HepG2 (cell line): ENCODE measurements at regions not wholly inside any gene's neighbourhood (a gene's known extent, or its start where the extent isn't known, plus 50 kb on each side); places are given as distances from the start of the nearest gene placed in this dataset.

ENCODE experiments used
- ATAC-seq: fragments of 200-7000 bp; cut with Tn5 transposase; 3 replicates; pipeline ENCODE4 v1.9.1; 2020; ENCODE audit warnings: mild to moderate bottlenecking, moderate library complexity
- BruUV-seq: library from RNA; stranded (reverse); fragments of 400-500 nt; replicated peaks from 2 replicates; lab custom pipeline; 2021; lab: Mats Ljungman, UMichigan
- CTCF ChIA-PET: fragments of 300-600 bp; formaldehyde crosslinking; extraction: SDS; loops from one replicate; lab custom pipeline; 2021; ENCODE audit warnings: low total read pairs, inconsistent platforms, low intra/inter-chr PET ratio; lab: Yijun Ruan, JAX
- POLR2A ChIA-PET: fragments of 350-600 bp; sonication (Branson Sonifier 250); formaldehyde crosslinking; loops from one replicate; lab custom pipeline; 2020; ENCODE audit warnings: antibody characterized with exemption, inconsistent platforms; lab: Yijun Ruan, JAX
- DNase-seq: peaks from one replicate; pipeline ENCODE4 v3.0.0-alpha.2; 2015; ENCODE audit warnings: low spot score
- FAIRE-seq: peaks from 3 replicates; lab custom pipeline; 2011; peaks lifted over from hg19 to GRCh38; lab: Jason Lieb, UNC
- H2AFZ ChIP-seq: one replicate; pipeline ENCODE4 v1.6.1; 2011; ENCODE audit warnings: low read length, inconsistent platforms
- H3K27ac ChIP-seq: fragments of 300-600 bp; 3 replicates; pipeline ENCODE4 v1.8.0; 2011; ENCODE audit warnings: mixed run types, mild to moderate bottlenecking, mixed read lengths, low read length, inconsistent platforms; ENCODE audit not compliant: insufficient read depth; ENCODE audit errors: extremely low read length
- H3K27me3 ChIP-seq, 2 experiments: fragments of 200-600 bp in 1 of 2; 2 replicates in 1 of 2; 3 replicates in 1 of 2; pipeline versions ENCODE4 v1.6.0 to v1.8.0; 2011; ENCODE audit warnings: low read length in 2 of 2, mild to moderate bottlenecking in 2 of 2, moderate library complexity in 2 of 2, inconsistent platforms in 1 of 2; ENCODE audit not compliant: insufficient read depth in 2 of 2, control insufficient read depth in 1 of 2
- H3K36me3 ChIP-seq, 2 experiments: fragments of 200-600 bp in 1 of 2; replicated peaks in 1 of 2; 2 replicates in 1 of 2; 3 replicates in 1 of 2; pipeline versions ENCODE4 v1.5.1 to v1.8.0; 2011; ENCODE audit warnings: low read length in 2 of 2, inconsistent platforms in 1 of 2; ENCODE audit not compliant: insufficient read depth in 2 of 2, control insufficient read depth in 1 of 2
- H3K4me1 ChIP-seq: 2 replicates; pipeline ENCODE4 v1.5.1; 2012; ENCODE audit warnings: low read length, inconsistent platforms; ENCODE audit not compliant: insufficient read depth
- H3K4me2 ChIP-seq: 2 replicates; pipeline ENCODE4 v1.6.0; 2011; ENCODE audit warnings: low read depth, low read length, inconsistent platforms
- H3K4me3 ChIP-seq, 3 experiments: fragments of 200-600 bp in 1 of 3; sonication (generic), shearing (Covaris generic) in 1 of 3; replicated peaks in 1 of 3; 2 replicates each; pipeline ENCODE4 v1.5.1; 2011 to 2016; ENCODE audit warnings: low read length in 3 of 3, inconsistent platforms in 2 of 3, low read depth in 2 of 3, mild to moderate bottlenecking in 2 of 3, control low read depth in 1 of 3, mixed read lengths in 1 of 3; ENCODE audit not compliant: insufficient read depth in 1 of 3
- H3K79me2 ChIP-seq: one replicate; pipeline ENCODE4 v1.6.1; 2011; ENCODE audit warnings: low read length, inconsistent platforms; ENCODE audit not compliant: insufficient read depth
- H3K9ac ChIP-seq: 2 replicates; pipeline ENCODE4 v1.6.0; 2011; ENCODE audit warnings: mild to moderate bottlenecking, low read depth, low read length, inconsistent platforms; ENCODE audit not compliant: insufficient read depth
- H3K9me3 ChIP-seq: 2 replicates; pipeline ENCODE4 v1.5.1; 2012; ENCODE audit warnings: mild to moderate bottlenecking, low read length
- H4K20me1 ChIP-seq: 2 replicates; pipeline ENCODE4 v1.6.0; 2011; ENCODE audit warnings: inconsistent platforms, mild to moderate bottlenecking, low read length, moderate library complexity; ENCODE audit not compliant: insufficient read depth
- FOXP1 ChIP-seq, 2 experiments: fragments of 450-650 bp in 1 of 2; IDR thresholded peaks; 2 replicates each; pipeline ENCODE4 v1.6.1; 2017 to 2018; ENCODE audit warnings: antibody characterized with exemption in 1 of 2
- JDP2 ChIP-seq: sonication (generic); formaldehyde crosslinking; IDR thresholded peaks from 2 replicates; pipeline ENCODE4 v1.8.1; 2022; ENCODE audit warnings: missing genetic modification reagents, borderline replicate concordance
- KDM1A ChIP-seq: IDR thresholded peaks from 2 replicates; pipeline ENCODE4 v1.6.1; 2016; ENCODE audit warnings: missing compliant biosample characterization
- RFX3 ChIP-seq: IDR thresholded peaks from 2 replicates; pipeline ENCODE4 v1.6.1; 2016; ENCODE audit warnings: missing biosample characterization, missing genetic modification reagents
- RORA ChIP-seq: sonication (generic); formaldehyde crosslinking; IDR thresholded peaks from 2 replicates; pipeline ENCODE4 v1.5.0; 2020; ENCODE audit warnings: mild to moderate bottlenecking, missing genetic modification reagents, moderate library complexity
- YEATS4 ChIP-seq: sonication (generic); formaldehyde crosslinking; IDR thresholded peaks from 2 replicates; pipeline ENCODE4 v1.4.0; 2020; ENCODE audit warnings: missing genetic modification reagents, borderline replicate concordance
- ZKSCAN5 ChIP-seq: sonication (generic); formaldehyde crosslinking; IDR thresholded peaks from 2 replicates; pipeline ENCODE4 v1.5.1; 2020; ENCODE audit warnings: mild to moderate bottlenecking, missing genetic modification reagents
- WGBS: methylation state at CpG from one replicate; pipeline ENCODE4 v1.1.6; 2017; ENCODE audit warnings: low lambda C conversion rate; 5-methylcytosine and 5-hydroxymethylcytosine counted together
- in situ Hi-C: cut with HindIII; loops from 2 replicates; pipeline ENCODE4 v1.10.0; 2017; ENCODE audit warnings: low pct_unique_long_range_greater_than_20kb; ENCODE audit not compliant: extremely low pct_ligation_motif_present
- intact Hi-C: fragments of 100-400 bp; cut with micrococcal nuclease; formaldehyde crosslinking; loops from one replicate; pipeline ENCODE4 v1.10.0; 2022; ENCODE audit not compliant: unreplicated experiment
- TF ChIP-seq, protein P1 (sequence below): sonication (generic); formaldehyde crosslinking; conservative IDR thresholded peaks from 2 replicates; pipeline ENCODE4 v1.5.0; 2020; ENCODE audit warnings: missing genetic modification reagents
- TF ChIP-seq, protein P2 (sequence below): sonication (generic); formaldehyde crosslinking; IDR thresholded peaks from 2 replicates; pipeline ENCODE4 v1.4.0; 2020; ENCODE audit warnings: missing genetic modification reagents, mild to moderate bottlenecking, borderline replicate concordance
- TF ChIP-seq, protein P3 (sequence below): sonication (generic); formaldehyde crosslinking; IDR thresholded peaks from 2 replicates; pipeline ENCODE4 v1.5.0; 2020; ENCODE audit warnings: mild to moderate bottlenecking, missing genetic modification reagents, borderline replicate concordance
- TF ChIP-seq, protein P4 (sequence below), 2 experiments: fragments of 450-650 bp in 1 of 2; sonication (generic) in 1 of 2; formaldehyde crosslinking; IDR thresholded peaks; 2 replicates each; pipeline versions ENCODE4 v1.5.0 to v1.8.0; 2020 to 2022; ENCODE audit warnings: mild to moderate bottlenecking in 1 of 2, missing genetic modification reagents in 1 of 2
- TF ChIP-seq, protein P5 (sequence below): IDR thresholded peaks from 2 replicates; pipeline ENCODE4 v1.6.1; 2016; ENCODE audit warnings: low read depth, borderline replicate concordance

DNA sequence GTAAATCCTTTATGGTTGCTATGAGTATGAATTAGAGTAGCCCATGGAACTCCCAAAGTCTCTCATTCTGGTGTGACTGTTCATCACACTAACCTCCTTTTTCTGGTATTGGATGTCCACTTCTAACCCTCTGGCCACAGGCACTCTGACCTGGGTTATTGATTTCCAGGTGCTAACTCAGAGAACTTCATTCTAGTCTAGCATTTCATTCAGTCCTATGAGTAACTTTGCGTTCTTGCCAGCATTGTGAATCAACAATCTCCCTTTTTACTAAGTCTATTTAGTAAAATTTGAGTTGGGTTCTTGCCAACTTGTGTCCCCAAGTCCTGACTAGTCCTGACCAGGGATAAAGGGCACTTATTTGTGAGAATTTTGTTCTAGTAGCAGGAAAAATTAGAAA, 103.5 kb downstream of the SNX18 start:
- H3K79me2 ChIP-seq, result no peaks in the 10 kb centered on the region
- H4K20me1 ChIP-seq, result no peaks in the 10 kb centered on the region
- ChIA-PET POLR2A (no interaction called here), CTCF (no interaction called here)
- BruUV-seq, result no TSS peak
- H3K4me1 ChIP-seq, result no peaks in the 10 kb centered on the region
- H3K36me3 ChIP-seq, result no peaks in the 10 kb centered on the region
- H3K27ac ChIP-seq, result no peak overlapping the region
- in situ Hi-C loops (no loop called here), intact Hi-C loops (loop anchor here (10.0 kb wide), 1 partner anchor 96 kb away; no protein-coding TSS in a partner anchor)
- H3K4me3 ChIP-seq, result no peak overlapping the region
- DNase-seq (no peak), FAIRE-seq (no peak), ATAC-seq (no peak)
- no peak overlapping the region for H2AFZ ChIP-seq
- no peak overlapping the region for H3K4me2 ChIP-seq
- H3K27me3 ChIP-seq, result no peaks in the 10 kb centered on the region; a peak in 1 of 5 replicates
- H3K9me3 ChIP-seq, result no peaks in the 10 kb centered on the region
- WGBS, result 0% methylated on average over 1 of the region's 1 CpG
- no peak overlapping the region for H3K9ac ChIP-seq
- no peak for TF ChIP-seq KDM1A (CRISPR knock-in tag)
- TF ChIP-seq, protein P1, sequence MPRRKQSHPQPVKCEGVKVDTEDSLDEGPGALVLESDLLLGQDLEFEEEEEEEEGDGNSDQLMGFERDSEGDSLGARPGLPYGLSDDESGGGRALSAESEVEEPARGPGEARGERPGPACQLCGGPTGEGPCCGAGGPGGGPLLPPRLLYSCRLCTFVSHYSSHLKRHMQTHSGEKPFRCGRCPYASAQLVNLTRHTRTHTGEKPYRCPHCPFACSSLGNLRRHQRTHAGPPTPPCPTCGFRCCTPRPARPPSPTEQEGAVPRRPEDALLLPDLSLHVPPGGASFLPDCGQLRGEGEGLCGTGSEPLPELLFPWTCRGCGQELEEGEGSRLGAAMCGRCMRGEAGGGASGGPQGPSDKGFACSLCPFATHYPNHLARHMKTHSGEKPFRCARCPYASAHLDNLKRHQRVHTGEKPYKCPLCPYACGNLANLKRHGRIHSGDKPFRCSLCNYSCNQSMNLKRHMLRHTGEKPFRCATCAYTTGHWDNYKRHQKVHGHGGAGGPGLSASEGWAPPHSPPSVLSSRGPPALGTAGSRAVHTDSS (CRISPR knock-in tag), result no peak
- TF ChIP-seq, protein P2, sequence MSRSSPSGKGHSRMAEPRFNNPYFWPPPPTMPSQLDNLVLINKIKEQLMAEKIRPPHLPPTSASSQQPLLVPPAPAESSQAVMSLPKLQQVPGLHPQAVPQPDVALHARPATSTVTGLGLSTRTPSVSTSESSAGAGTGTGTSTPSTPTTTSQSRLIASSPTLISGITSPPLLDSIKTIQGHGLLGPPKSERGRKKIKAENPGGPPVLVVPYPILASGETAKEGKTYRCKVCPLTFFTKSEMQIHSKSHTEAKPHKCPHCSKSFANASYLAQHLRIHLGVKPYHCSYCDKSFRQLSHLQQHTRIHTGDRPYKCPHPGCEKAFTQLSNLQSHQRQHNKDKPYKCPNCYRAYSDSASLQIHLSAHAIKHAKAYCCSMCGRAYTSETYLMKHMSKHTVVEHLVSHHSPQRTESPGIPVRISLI (CRISPR knock-in tag), result no peak
- TF ChIP-seq JDP2, result no peak
- TF ChIP-seq ZKSCAN5, result no peak
- TF ChIP-seq RFX3 (CRISPR knock-in tag), result no peak
- TF ChIP-seq YEATS4 (CRISPR knock-in tag), result no peak
- no peak for TF ChIP-seq RORA (CRISPR knock-in tag)
- TF ChIP-seq, protein P3, sequence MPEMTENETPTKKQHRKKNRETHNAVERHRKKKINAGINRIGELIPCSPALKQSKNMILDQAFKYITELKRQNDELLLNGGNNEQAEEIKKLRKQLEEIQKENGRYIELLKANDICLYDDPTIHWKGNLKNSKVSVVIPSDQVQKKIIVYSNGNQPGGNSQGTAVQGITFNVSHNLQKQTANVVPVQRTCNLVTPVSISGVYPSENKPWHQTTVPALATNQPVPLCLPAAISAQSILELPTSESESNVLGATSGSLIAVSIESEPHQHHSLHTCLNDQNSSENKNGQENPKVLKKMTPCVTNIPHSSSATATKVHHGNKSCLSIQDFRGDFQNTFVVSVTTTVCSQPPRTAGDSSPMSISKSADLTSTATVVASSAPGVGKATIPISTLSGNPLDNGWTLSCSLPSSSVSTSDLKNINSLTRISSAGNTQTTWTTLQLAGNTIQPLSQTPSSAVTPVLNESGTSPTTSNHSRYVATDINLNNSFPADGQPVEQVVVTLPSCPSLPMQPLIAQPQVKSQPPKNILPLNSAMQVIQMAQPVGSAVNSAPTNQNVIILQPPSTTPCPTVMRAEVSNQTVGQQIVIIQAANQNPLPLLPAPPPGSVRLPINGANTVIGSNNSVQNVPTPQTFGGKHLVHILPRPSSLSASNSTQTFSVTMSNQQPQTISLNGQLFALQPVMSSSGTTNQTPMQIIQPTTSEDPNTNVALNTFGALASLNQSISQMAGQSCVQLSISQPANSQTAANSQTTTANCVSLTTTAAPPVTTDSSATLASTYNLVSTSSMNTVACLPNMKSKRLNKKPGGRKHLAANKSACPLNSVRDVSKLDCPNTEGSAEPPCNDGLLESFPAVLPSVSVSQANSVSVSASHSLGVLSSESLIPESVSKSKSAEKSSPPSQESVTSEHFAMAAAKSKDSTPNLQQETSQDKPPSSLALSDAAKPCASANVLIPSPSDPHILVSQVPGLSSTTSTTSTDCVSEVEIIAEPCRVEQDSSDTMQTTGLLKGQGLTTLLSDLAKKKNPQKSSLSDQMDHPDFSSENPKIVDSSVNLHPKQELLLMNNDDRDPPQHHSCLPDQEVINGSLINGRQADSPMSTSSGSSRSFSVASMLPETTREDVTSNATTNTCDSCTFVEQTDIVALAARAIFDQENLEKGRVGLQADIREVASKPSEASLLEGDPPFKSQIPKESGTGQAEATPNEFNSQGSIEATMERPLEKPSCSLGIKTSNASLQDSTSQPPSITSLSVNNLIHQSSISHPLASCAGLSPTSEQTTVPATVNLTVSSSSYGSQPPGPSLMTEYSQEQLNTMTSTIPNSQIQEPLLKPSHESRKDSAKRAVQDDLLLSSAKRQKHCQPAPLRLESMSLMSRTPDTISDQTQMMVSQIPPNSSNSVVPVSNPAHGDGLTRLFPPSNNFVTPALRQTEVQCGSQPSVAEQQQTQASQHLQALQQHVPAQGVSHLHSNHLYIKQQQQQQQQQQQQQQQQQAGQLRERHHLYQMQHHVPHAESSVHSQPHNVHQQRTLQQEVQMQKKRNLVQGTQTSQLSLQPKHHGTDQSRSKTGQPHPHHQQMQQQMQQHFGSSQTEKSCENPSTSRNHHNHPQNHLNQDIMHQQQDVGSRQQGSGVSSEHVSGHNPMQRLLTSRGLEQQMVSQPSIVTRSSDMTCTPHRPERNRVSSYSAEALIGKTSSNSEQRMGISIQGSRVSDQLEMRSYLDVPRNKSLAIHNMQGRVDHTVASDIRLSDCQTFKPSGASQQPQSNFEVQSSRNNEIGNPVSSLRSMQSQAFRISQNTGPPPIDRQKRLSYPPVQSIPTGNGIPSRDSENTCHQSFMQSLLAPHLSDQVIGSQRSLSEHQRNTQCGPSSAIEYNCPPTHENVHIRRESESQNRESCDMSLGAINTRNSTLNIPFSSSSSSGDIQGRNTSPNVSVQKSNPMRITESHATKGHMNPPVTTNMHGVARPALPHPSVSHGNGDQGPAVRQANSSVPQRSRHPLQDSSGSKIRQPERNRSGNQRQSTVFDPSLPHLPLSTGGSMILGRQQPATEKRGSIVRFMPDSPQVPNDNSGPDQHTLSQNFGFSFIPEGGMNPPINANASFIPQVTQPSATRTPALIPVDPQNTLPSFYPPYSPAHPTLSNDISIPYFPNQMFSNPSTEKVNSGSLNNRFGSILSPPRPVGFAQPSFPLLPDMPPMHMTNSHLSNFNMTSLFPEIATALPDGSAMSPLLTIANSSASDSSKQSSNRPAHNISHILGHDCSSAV (CRISPR knock-in tag), result no peak
- TF ChIP-seq, protein P4, sequence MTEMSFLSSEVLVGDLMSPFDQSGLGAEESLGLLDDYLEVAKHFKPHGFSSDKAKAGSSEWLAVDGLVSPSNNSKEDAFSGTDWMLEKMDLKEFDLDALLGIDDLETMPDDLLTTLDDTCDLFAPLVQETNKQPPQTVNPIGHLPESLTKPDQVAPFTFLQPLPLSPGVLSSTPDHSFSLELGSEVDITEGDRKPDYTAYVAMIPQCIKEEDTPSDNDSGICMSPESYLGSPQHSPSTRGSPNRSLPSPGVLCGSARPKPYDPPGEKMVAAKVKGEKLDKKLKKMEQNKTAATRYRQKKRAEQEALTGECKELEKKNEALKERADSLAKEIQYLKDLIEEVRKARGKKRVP (CRISPR knock-in tag; IDR thresholded peaks at IDR 0.05), result no peak
- TF ChIP-seq, protein P5, sequence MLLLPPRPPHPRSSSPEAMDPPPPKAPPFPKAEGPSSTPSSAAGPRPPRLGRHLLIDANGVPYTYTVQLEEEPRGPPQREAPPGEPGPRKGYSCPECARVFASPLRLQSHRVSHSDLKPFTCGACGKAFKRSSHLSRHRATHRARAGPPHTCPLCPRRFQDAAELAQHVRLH, result no peak
- TF ChIP-seq FOXP1 (IDR thresholded peaks at IDR 0.05), result no peak
- no peak for TF ChIP-seq FOXP1 (CRISPR knock-in tag; IDR thresholded peaks at IDR 0.05)
